ENCODE measurements at regions not wholly inside any gene's neighbourhood (a gene's known extent, or its start where the extent isn't known, plus 50 kb on each side); places are given as distances from the start of the nearest gene placed in this dataset.

GRCh38 chr17:443109-443508 lies 90.5 kb upstream of the RPH3AL start:
- Histone ChIP-seq H3K79me2 (ENCODE audit: control insufficient read depth in 1 of 2, insufficient read depth in 2 of 2, low read length in 2 of 2) (peaks cover 0 to 5% of the 10 kb centered on the region in 2 experiments; a peak in 1 of 4 replicates), H4K8ac (ENCODE audit: extremely low read depth, insufficient read depth, low read length) (no peak overlapping the region), H3K9ac (replicated peaks in 1 of 4; ENCODE audit: extremely low read depth in 1 of 4, low read depth in 3 of 4, low read length in 3 of 4) (no peak overlapping the region), H3K14ac (ENCODE audit: insufficient read length) (no peak overlapping the region), H2BK5ac (ENCODE audit: low read depth, low read length) (no peak overlapping the region; the same call in 1 of the 2 replicates), H2BK15ac (ENCODE audit: low read length) (no peak overlapping the region), H3K23me2 (ENCODE audit: low read depth, low read length) (peaks cover 3% of the 10 kb centered on the region; the same call in 1 of the 2 replicates), H2BK20ac (ENCODE audit: low read length) (no peak overlapping the region), H3K27ac (ENCODE audit: low read depth, low read length) (no peak overlapping the region), H2AK5ac (ENCODE audit: low read depth, low read length) (no peak overlapping the region), H4K20me1 (replicated peaks in 1 of 2; ENCODE audit: control insufficient read depth in 1 of 2, insufficient read depth in 2 of 2, low read length in 2 of 2) (peaks cover 0 to 5% of the 10 kb centered on the region in 2 experiments), H3K4me3 (ENCODE audit: extremely low read depth in 1 of 4, insufficient read depth in 2 of 4, low read depth in 3 of 4, low read length in 4 of 4) (no peak overlapping the region), H2BK120ac (replicated peaks; ENCODE audit: low read depth, low read length) (no peak overlapping the region), H3K23ac (ENCODE audit: insufficient read length) (no peak overlapping the region), H3K4me2 (ENCODE audit: insufficient read depth in 1 of 2, low read depth in 2 of 2, low read length in 2 of 2) (no peak overlapping the region), H3K4me1 (replicated peaks in 1 of 4; ENCODE audit: control insufficient read depth in 3 of 4, insufficient read depth in 4 of 4, low read length in 3 of 4) (no peaks in the 10 kb centered on the region; a peak in 1 of 7 replicates), H3K4ac (replicated peaks; ENCODE audit: insufficient read length, low read depth, low read length) (no peak overlapping the region), H4K5ac (ENCODE audit: insufficient read length, low read depth, low read length) (no peak overlapping the region), H3K56ac (replicated peaks; ENCODE audit: insufficient read length, low read depth, low read length) (no peak overlapping the region), H3K9me3 (ENCODE audit: insufficient read depth in 2 of 2, low read depth in 1 of 2, low read length in 1 of 2) (no peaks in the 10 kb centered on the region), H2BK12ac (ENCODE audit: low read depth, low read length) (no peak overlapping the region), H3K27me3 (replicated peaks in 1 of 4; ENCODE audit: control insufficient read depth in 3 of 4, extremely low read depth in 1 of 4, insufficient read depth in 3 of 4, low read length in 3 of 4) (no peaks in the 10 kb centered on the region), H2AFZ (ENCODE audit: low read length) (no peak overlapping the region), H3K79me1 (ENCODE audit: low read depth, low read length) (peaks cover 5% of the 10 kb centered on the region; the same call in 1 of the 2 replicates), H3K36me3 (ENCODE audit: control insufficient read depth in 2 of 4, insufficient read depth in 4 of 4, low read length in 3 of 4) (peaks cover 0 to 9% (median 0%) of the 10 kb centered on the region in 4 experiments; a peak in 2 of 8 replicates), H4K91ac (replicated peaks; ENCODE audit: insufficient read length, low read length) (no peak overlapping the region), H3K18ac (ENCODE audit: extremely low read depth, low read length) (no peak overlapping the region)
- DNase-seq (ENCODE audit: low read depth in 1 of 2, low spot score in 2 of 2) = no peak
- ChIA-PET CTCF (ENCODE audit: partially characterized antibody) (interaction anchor here (0.5 to 2.7 kb wide), 4 partner anchors 10 to 278 kb away, joined by 3 to 11 read pairs (median 3); no protein-coding TSS in a partner anchor), POLR2A (ENCODE audit: partially characterized antibody) (no interaction called here)
- 95% methylated on average over 25 of the region's 30 CpGs; no CpG with 5 or more reads in 1 of the 2 experiments for WGBS, 2 experiments (ENCODE audit: extremely low coverage in 1 of 2, insufficient coverage in 1 of 2, insufficient read length in 1 of 2, insufficient replicate concordance in 2 of 2, low coverage in 1 of 2, low lambda C conversion rate in 2 of 2, missing lambda C conversion rate in 1 of 2)
- no peak for FAIRE-seq
- TF ChIP-seq EP300 (IDR thresholded peaks at IDR 0.05; ENCODE audit: borderline replicate concordance in 1 of 2, low read depth in 2 of 2, low read length in 2 of 2) (no peak), EZH2 (IDR thresholded peaks at IDR 0.05; ENCODE audit: low read depth, low read length, severe bottlenecking) (no peak), SIX5 (IDR thresholded peaks at IDR 0.05; ENCODE audit: low read depth, low read length) (no peak), FOSL1 (IDR thresholded peaks at IDR 0.05; ENCODE audit: insufficient read depth, low read depth, low read length) (no peak), RNF2 (IDR thresholded peaks at IDR 0.05; ENCODE audit: borderline replicate concordance, low read depth, low read length, missing control alignments, poor library complexity, severe bottlenecking) (no peak), JUND (IDR thresholded peaks at IDR 0.05; ENCODE audit: low read length) (no peak), TAF7 (optimal IDR thresholded peaks at IDR 0.05; ENCODE audit: borderline replicate concordance, low read depth, low read length) (no peak), CBX8 (IDR thresholded peaks at IDR 0.05; ENCODE audit: borderline replicate concordance, low read depth, low read length) (no peak), BCL11A (IDR thresholded peaks at IDR 0.05; ENCODE audit: low read depth in 2 of 2, low read length in 2 of 2) (no peak), SIRT6 (IDR thresholded peaks at IDR 0.05; ENCODE audit: low read length) (no peak), GTF2F1 (IDR thresholded peaks at IDR 0.05; ENCODE audit: borderline replicate concordance, low read depth, low read length) (no peak), KDM1A (IDR thresholded peaks at IDR 0.05; ENCODE audit: borderline replicate concordance, low read length) (no peak), SP4 (IDR thresholded peaks at IDR 0.05; ENCODE audit: low read length) (no peak), CBX5 (IDR thresholded peaks at IDR 0.05; ENCODE audit: low read depth, low read length) (no peak), POLR2A (IDR thresholded peaks at IDR 0.05; ENCODE audit: control extremely low read depth in 1 of 2, low read depth in 2 of 2, low read length in 2 of 2) (no peak)

All from H1 (cell line).